ENCODE measurements at regions not wholly inside any gene's neighbourhood (a gene's known extent, or its start where the extent isn't known, plus 50 kb on each side); places are given as distances from the start of the nearest gene placed in this dataset.

DNA sequence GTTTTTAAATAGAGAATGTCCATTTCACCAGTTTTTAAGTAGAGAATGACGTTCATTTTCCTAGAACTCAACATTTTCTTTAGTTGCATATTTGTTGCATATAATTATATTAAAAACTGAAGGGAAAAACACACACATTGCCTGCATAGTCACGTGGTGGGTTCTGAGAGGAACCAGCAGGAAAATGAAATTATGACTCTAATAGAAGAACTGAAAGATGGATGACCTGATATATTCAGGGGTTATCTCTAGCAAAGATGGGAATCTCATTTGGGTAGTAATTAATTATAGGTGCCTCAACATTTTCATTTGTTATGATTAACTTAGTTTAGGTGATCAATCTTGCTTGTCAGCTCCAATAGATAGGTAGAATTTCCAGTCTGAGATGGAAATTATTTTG is 288.3 kb downstream of the TRIB2 start:
- TF ChIP-seq CTCF (IDR thresholded peaks at IDR 0.05) (no peak), EZH2 (IDR thresholded peaks at IDR 0.05) (no peak), EZH2phosphoT487 (IDR thresholded peaks at IDR 0.05) (no peak)
